GM23338 (cell line): ENCODE measurements at regions not wholly inside any gene's neighbourhood (a gene's known extent, or its start where the extent isn't known, plus 50 kb on each side); places are given as distances from the start of the nearest gene placed in this dataset.

Experiments
- ATAC-seq: fragments of 200-7000 bp; cut with Tn5 transposase; 3 replicates; pipeline ENCODE4 v1.9.1; 2020
- DNase-seq: peaks from one replicate; pipeline ENCODE4 v3.0.0-alpha.2; 2015; ENCODE audit warnings: low spot score
- H2AFZ ChIP-seq: fragments of 200-600 bp; sonication (generic); 2 replicates; pipeline ENCODE4 v1.8.0; 2016; ENCODE audit warnings: antibody characterized with exemption, mild to moderate bottlenecking, moderate library complexity
- H3F3A ChIP-seq: fragments of 200-600 bp; sonication (generic); replicated peaks from 2 replicates; pipeline ENCODE4 v1.8.0; 2017; ENCODE audit warnings: antibody characterized with exemption, mixed run types, low read depth
- H3K27ac ChIP-seq: fragments of 200-600 bp; sonication (generic); 2 replicates; pipeline ENCODE4 v1.6.1; 2016; ENCODE audit warnings: low read depth
- H3K27me3 ChIP-seq: fragments of 200-600 bp; sonication (generic); 2 replicates; pipeline ENCODE4 v1.8.0; 2016; ENCODE audit warnings: mild to moderate bottlenecking, mixed run types, moderate library complexity; ENCODE audit not compliant: insufficient read depth
- H3K36me3 ChIP-seq: fragments of 200-600 bp; sonication (generic); 2 replicates; pipeline ENCODE4 v1.8.0; 2016; ENCODE audit warnings: mild to moderate bottlenecking; ENCODE audit not compliant: insufficient read depth
- H3K4me1 ChIP-seq: fragments of 200-600 bp; sonication (generic); 2 replicates; pipeline ENCODE4 v1.8.0; 2016; ENCODE audit warnings: mild to moderate bottlenecking, moderate library complexity; ENCODE audit not compliant: insufficient read depth
- H3K4me2 ChIP-seq: fragments of 200-600 bp; sonication (generic); 2 replicates; pipeline ENCODE4 v1.7.1; 2017; ENCODE audit warnings: mixed run types
- H3K4me3 ChIP-seq: fragments of 200-600 bp; sonication (generic); 2 replicates; pipeline ENCODE4 v1.6.1; 2016; ENCODE audit warnings: mixed run types
- H3K79me2 ChIP-seq: fragments of 200-600 bp; sonication (generic); replicated peaks from 2 replicates; pipeline ENCODE4 v1.8.0; 2017; ENCODE audit warnings: mild to moderate bottlenecking; ENCODE audit not compliant: insufficient read depth
- H3K9me2 ChIP-seq: fragments of 200-600 bp; sonication (generic); 2 replicates; pipeline ENCODE4 v1.8.0; 2017; ENCODE audit not compliant: insufficient read depth
- H4K20me1 ChIP-seq: fragments of 200-600 bp; sonication (generic); replicated peaks from 2 replicates; pipeline ENCODE4 v1.8.0; 2017; ENCODE audit warnings: mild to moderate bottlenecking; ENCODE audit not compliant: insufficient read depth
- H3K27ac Mint-ChIP-seq: 2 replicates; pipeline ENCODE4 v1.8.0; 2020; ENCODE audit warnings: inconsistent platforms, mild to moderate bottlenecking, moderate library complexity, mixed read lengths
- H3K27me3 Mint-ChIP-seq: 3 replicates; pipeline ENCODE4 v1.8.0; 2022; ENCODE audit warnings: low read depth, mild to moderate bottlenecking, moderate library complexity, mixed read lengths, inconsistent platforms; ENCODE audit not compliant: insufficient read depth, poor library complexity
- H3K36me3 Mint-ChIP-seq: 3 replicates; pipeline ENCODE4 v1.8.0; 2021; ENCODE audit warnings: low read depth, mild to moderate bottlenecking, inconsistent platforms, moderate library complexity, mixed read lengths
- H3K4me1 Mint-ChIP-seq: 3 replicates; pipeline ENCODE4 v1.8.0; 2020; ENCODE audit warnings: mild to moderate bottlenecking, inconsistent platforms, mixed read lengths
- H3K4me3 Mint-ChIP-seq: 3 replicates; pipeline ENCODE4 v1.8.0; 2021; ENCODE audit warnings: moderate library complexity, mild to moderate bottlenecking, inconsistent platforms, mixed read lengths
- H3K9me3 Mint-ChIP-seq: 3 replicates; pipeline ENCODE4 v1.8.0; 2020; ENCODE audit warnings: moderate library complexity, mild to moderate bottlenecking, inconsistent platforms, mixed read lengths
- CREB1 ChIP-seq: fragments of 250-450 bp; sonication (Bioruptor Pico); IDR thresholded peaks from 2 replicates; pipeline ENCODE4 v1.5.0; 2020; ENCODE audit warnings: low read depth, mild to moderate bottlenecking, moderate library complexity
- CTCF ChIP-seq, 2 experiments: fragments of 200-600 bp in 1 of 2; sonication (generic) in 1 of 2; conservative IDR thresholded peaks; 2 replicates each; pipeline versions ENCODE4 v1.5.1 to v1.6.1; 2016 to 2017; ENCODE audit warnings: antibody characterized with exemption in 2 of 2, low read depth in 2 of 2, mild to moderate bottlenecking in 2 of 2, moderate library complexity in 1 of 2
- ETS1 ChIP-seq: IDR thresholded peaks from 2 replicates; pipeline ENCODE4 v1.6.1; 2016; ENCODE audit warnings: antibody characterized with exemption
- EZH2 ChIP-seq: fragments of 200-600 bp; sonication (generic); IDR thresholded peaks from one replicate; pipeline ENCODE4 v1.8.0; 2017; ENCODE audit warnings: antibody characterized with exemption, mild to moderate bottlenecking, low read depth; ENCODE audit not compliant: unreplicated experiment
- JUNB ChIP-seq: IDR thresholded peaks from one replicate; pipeline ENCODE4 v1.6.1; 2016; ENCODE audit warnings: antibody characterized with exemption; ENCODE audit not compliant: unreplicated experiment
- NANOG ChIP-seq: IDR thresholded peaks from 2 replicates; pipeline ENCODE4 v1.6.1; 2016; ENCODE audit warnings: antibody characterized with exemption, borderline replicate concordance
- POLR2AphosphoS5 ChIP-seq: IDR thresholded peaks from 2 replicates; pipeline ENCODE4 v1.6.1; 2016; ENCODE audit warnings: antibody characterized with exemption, low read depth
- REST ChIP-seq: IDR thresholded peaks from one replicate; pipeline ENCODE4 v1.6.1; 2018; ENCODE audit warnings: antibody characterized with exemption; ENCODE audit not compliant: unreplicated experiment
- STAT1 ChIP-seq: IDR thresholded peaks from one replicate; pipeline ENCODE4 v1.6.1; 2016; ENCODE audit warnings: antibody characterized with exemption; ENCODE audit not compliant: unreplicated experiment
- ZNF114 ChIP-seq: fragments of 250-450 bp; sonication (Bioruptor Pico); IDR thresholded peaks from 2 replicates; pipeline ENCODE4 v1.5.0; 2020; ENCODE audit warnings: mild to moderate bottlenecking, moderate library complexity
- ZNF462 ChIP-seq: fragments of 250-450 bp; sonication (Bioruptor Pico); IDR thresholded peaks from 2 replicates; pipeline ENCODE4 v1.5.0; 2020; ENCODE audit warnings: mild to moderate bottlenecking, moderate library complexity

DNA sequence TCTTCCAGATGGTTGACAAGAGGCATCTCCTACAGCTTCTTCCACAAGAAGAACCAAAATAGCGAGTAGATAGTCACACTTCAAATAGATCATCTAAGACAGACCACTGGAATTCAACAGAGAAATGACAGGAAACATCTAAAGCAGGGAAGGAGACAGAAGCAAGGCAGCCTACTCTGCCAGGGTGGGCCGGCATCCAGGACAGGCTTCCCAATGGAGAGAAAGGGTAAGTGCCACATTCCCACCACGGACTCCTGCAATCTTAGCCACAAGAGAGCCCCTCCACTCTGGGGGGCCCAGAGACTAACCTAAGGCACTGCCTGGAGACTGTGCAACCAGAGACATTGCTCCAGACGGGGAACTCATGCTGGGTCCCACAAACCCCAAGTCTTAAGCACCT, 154.5 kb downstream of the NDUFA12 start (continued):
- TF ChIP-seq ETS1 (no peak), NANOG (no peak), EZH2 (no peak), CREB1 (CRISPR knock-in tag) (no peak)

- Histone ChIP-seq H3K36me3 (no peaks in the 10 kb centered on the region), H2AFZ (no peak overlapping the region), H3K4me2 (no peak overlapping the region), H3K9me2 (peaks cover 4% of the 10 kb centered on the region; the same call in 1 of the 2 replicates), H3K27ac (no peak overlapping the region), H3K4me3 (no peak overlapping the region), H3K27me3 (no peaks in the 10 kb centered on the region), H3K79me2 (no peaks in the 10 kb centered on the region), H3K4me1 (no peaks in the 10 kb centered on the region), H3F3A (no peaks in the 10 kb centered on the region), H4K20me1 (no peaks in the 10 kb centered on the region)
- no peak overlapping the region for H3K27ac Mint-ChIP-seq
- no peak for DNase-seq
- H3K9me3 Mint-ChIP-seq, result no peaks in the 10 kb centered on the region
- peaks cover 5% of the 10 kb centered on the region for H3K27me3 Mint-ChIP-seq
- no peak overlapping the region for H3K4me3 Mint-ChIP-seq
- no peak for ATAC-seq
- peaks cover 6% of the 10 kb centered on the region; the same call in 2 of the 3 replicates for H3K4me1 Mint-ChIP-seq
- H3K36me3 Mint-ChIP-seq, result no peaks in the 10 kb centered on the region
- TF ChIP-seq REST, result no peak
- TF ChIP-seq CTCF (conservative IDR thresholded peaks at IDR 0.05; ENCODE audit: low read depth in 2 of 2), result no peak
- TF ChIP-seq STAT1, result no peak
- no peak for TF ChIP-seq POLR2AphosphoS5
- no peak for TF ChIP-seq ETS1
- no peak for TF ChIP-seq NANOG
- TF ChIP-seq ZNF462, result no peak
- TF ChIP-seq ZNF114, result no peak
- TF ChIP-seq CREB1 (CRISPR knock-in tag), result no peak
- TF ChIP-seq EZH2, result no peak
- TF ChIP-seq JUNB, result no peak
Observed at GRCh38 chr12:94845110-94845509, 158.4 kb downstream of the NDUFA12 start.
